ENCODE measurements at regions not wholly inside any gene's neighbourhood (a gene's known extent, or its start where the extent isn't known, plus 50 kb on each side); places are given as distances from the start of the nearest gene placed in this dataset.

- DNase-seq: peak in 1 of 2 experiments; percentile 43
- H3K4me3 ChIP-seq: no peak overlapping the region
- CTCF ChIA-PET: no interaction called here
These were observed 503.2 kb upstream of the ID4 start for GRCh38 chr6:19333936-19334335.

GRCh38 chr6:19336579-19336978 lies 500.6 kb upstream of the ID4 start:
- Histone ChIP-seq H3K36me3 (ENCODE audit: low read depth) (no peaks in the 10 kb centered on the region), H3K27me3 (ENCODE audit: insufficient read depth, low read depth) (no peaks in the 10 kb centered on the region), H3K9me3 (ENCODE audit: insufficient read depth, low read depth) (no peaks in the 10 kb centered on the region; the same call in 1 of the 2 replicates), H2AFZ (no peak overlapping the region), H3K4me1 (replicated peaks; ENCODE audit: insufficient read depth) (0 out of 2 replicates have a peak, but pooled peaks cover 4% of the 10 kb centered on the region), H3K4me2 (no peak overlapping the region), H4K20me1 (ENCODE audit: insufficient read depth) (no peaks in the 10 kb centered on the region), H3F3A (ENCODE audit: insufficient read depth, low read depth) (no peaks in the 10 kb centered on the region), H3K9me2 (ENCODE audit: insufficient read depth) (no peaks in the 10 kb centered on the region), H3K79me2 (ENCODE audit: low read depth) (no peaks in the 10 kb centered on the region), H3K27ac (no peak overlapping the region), H3K4me3 (no peak overlapping the region)
- DNase-seq: no peak
- TF ChIP-seq CTCF (conservative IDR thresholded peaks at IDR 0.05) (no peak), EZH2 (IDR thresholded peaks at IDR 0.05; ENCODE audit: low read depth) (no peak)
- POLR2A ChIA-PET (ENCODE audit: unreplicated experiment): no interaction called here
- CTCF ChIA-PET: no interaction called here
- intact Hi-C loops (cut with micrococcal nuclease; ENCODE audit: unreplicated experiment): loop anchor here (10.0 kb wide), 1 partner anchor 138 kb away; no protein-coding TSS in a partner anchor
- no TSS peak for BruUV-seq (replicated peaks)

More at GRCh38 chr6:19333936-19334335, 503.2 kb upstream of the ID4 start:
- Histone ChIP-seq H3K79me2 (ENCODE audit: low read depth) (no peaks in the 10 kb centered on the region), H3K9me3 (ENCODE audit: insufficient read depth, low read depth) (peaks cover 4% of the 10 kb centered on the region; the same call in 1 of the 2 replicates), H3K4me2 (no peak overlapping the region), H3K4me1 (replicated peaks; ENCODE audit: insufficient read depth) (peaks cover 12% of the 10 kb centered on the region), H3F3A (ENCODE audit: insufficient read depth, low read depth) (no peaks in the 10 kb centered on the region), H2AFZ (no peak overlapping the region), H3K36me3 (ENCODE audit: low read depth) (no peaks in the 10 kb centered on the region), H3K9me2 (ENCODE audit: insufficient read depth) (no peaks in the 10 kb centered on the region), H4K20me1 (ENCODE audit: insufficient read depth) (no peaks in the 10 kb centered on the region), H3K27me3 (ENCODE audit: insufficient read depth, low read depth) (no peaks in the 10 kb centered on the region), H3K27ac (no peak overlapping the region)
- POLR2A ChIA-PET (ENCODE audit: unreplicated experiment): no interaction called here
- TF ChIP-seq CTCF (conservative IDR thresholded peaks at IDR 0.05): no peak
- no peak for TF ChIP-seq EZH2 (IDR thresholded peaks at IDR 0.05; ENCODE audit: low read depth)
- intact Hi-C loops (cut with micrococcal nuclease; ENCODE audit: unreplicated experiment): loop anchor here (10.0 kb wide), 1 partner anchor 141 kb away; no protein-coding TSS in a partner anchor
- no TSS peak for BruUV-seq (replicated peaks)

GRCh38 chr6:19337101-19337500 lies 500.1 kb upstream of the ID4 start:
- ChIA-PET CTCF (no interaction called here), POLR2A (ENCODE audit: unreplicated experiment) (no interaction called here)
- no peaks in the 10 kb centered on the region for H4K20me1 ChIP-seq (ENCODE audit: insufficient read depth)
- intact Hi-C loops (cut with micrococcal nuclease; ENCODE audit: unreplicated experiment): loop anchor here (10.0 kb wide), 1 partner anchor 138 kb away; no protein-coding TSS in a partner anchor
- DNase-seq: no peak
- H3K79me2 ChIP-seq (ENCODE audit: low read depth): no peaks in the 10 kb centered on the region
- H3K9me3 ChIP-seq (ENCODE audit: insufficient read depth, low read depth): no peaks in the 10 kb centered on the region; the same call in 1 of the 2 replicates
- no peak overlapping the region for H3K27ac ChIP-seq
- H3K4me1 ChIP-seq (replicated peaks; ENCODE audit: insufficient read depth): 0 out of 2 replicates have a peak, but pooled peaks cover 4% of the 10 kb centered on the region
- no peaks in the 10 kb centered on the region for H3F3A ChIP-seq (ENCODE audit: insufficient read depth, low read depth)
- H3K27me3 ChIP-seq (ENCODE audit: insufficient read depth, low read depth): no peaks in the 10 kb centered on the region
- no peak overlapping the region for H3K4me3 ChIP-seq
- TF ChIP-seq EZH2 (IDR thresholded peaks at IDR 0.05; ENCODE audit: low read depth): no peak
- no peak for TF ChIP-seq CTCF (conservative IDR thresholded peaks at IDR 0.05)
- H3K4me2 ChIP-seq: no peak overlapping the region
- H3K36me3 ChIP-seq (ENCODE audit: low read depth): no peaks in the 10 kb centered on the region
- H3K9me2 ChIP-seq (ENCODE audit: insufficient read depth): no peaks in the 10 kb centered on the region
- no TSS peak for BruUV-seq (replicated peaks)
- H2AFZ ChIP-seq: no peak overlapping the region

Measured in PC-9 (cell line).